ENCODE measurements at regions not wholly inside any gene's neighbourhood (a gene's known extent, or its start where the extent isn't known, plus 50 kb on each side); places are given as distances from the start of the nearest gene placed in this dataset.

DNA sequence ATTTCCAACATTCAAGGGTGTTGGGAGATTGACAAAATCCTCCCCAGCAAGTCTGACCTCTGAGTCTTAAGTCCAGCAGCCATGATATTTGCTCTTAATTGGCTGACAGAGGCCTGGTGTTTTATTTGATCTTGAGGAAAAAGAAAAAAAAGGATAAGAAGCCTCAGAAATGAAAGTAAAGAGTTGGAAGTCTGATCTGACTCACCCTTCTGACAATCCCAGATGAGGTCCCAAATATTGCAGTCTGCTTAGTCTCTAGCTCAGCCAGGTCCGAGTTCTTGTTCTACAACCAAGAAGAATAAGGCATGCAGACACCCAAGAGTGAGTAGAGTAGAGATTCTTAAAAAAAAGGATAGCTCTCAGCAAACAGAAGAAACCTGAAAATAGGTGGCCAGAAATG is 632.5 kb upstream of the ST8SIA4 start:
- TF ChIP-seq, protein P1, sequence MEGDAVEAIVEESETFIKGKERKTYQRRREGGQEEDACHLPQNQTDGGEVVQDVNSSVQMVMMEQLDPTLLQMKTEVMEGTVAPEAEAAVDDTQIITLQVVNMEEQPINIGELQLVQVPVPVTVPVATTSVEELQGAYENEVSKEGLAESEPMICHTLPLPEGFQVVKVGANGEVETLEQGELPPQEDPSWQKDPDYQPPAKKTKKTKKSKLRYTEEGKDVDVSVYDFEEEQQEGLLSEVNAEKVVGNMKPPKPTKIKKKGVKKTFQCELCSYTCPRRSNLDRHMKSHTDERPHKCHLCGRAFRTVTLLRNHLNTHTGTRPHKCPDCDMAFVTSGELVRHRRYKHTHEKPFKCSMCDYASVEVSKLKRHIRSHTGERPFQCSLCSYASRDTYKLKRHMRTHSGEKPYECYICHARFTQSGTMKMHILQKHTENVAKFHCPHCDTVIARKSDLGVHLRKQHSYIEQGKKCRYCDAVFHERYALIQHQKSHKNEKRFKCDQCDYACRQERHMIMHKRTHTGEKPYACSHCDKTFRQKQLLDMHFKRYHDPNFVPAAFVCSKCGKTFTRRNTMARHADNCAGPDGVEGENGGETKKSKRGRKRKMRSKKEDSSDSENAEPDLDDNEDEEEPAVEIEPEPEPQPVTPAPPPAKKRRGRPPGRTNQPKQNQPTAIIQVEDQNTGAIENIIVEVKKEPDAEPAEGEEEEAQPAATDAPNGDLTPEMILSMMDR (IDR thresholded peaks at IDR 0.05; ENCODE audit: borderline replicate concordance, extremely low read depth, low read length, poor library complexity, severe bottlenecking), result no peak
- no peak for TF ChIP-seq EZH2 (IDR thresholded peaks at IDR 0.05; ENCODE audit: borderline replicate concordance, low read depth, low read length, severe bottlenecking)

Data from DND-41 (cell line).